B cell (primary cell): ENCODE measurements at regions not wholly inside any gene's neighbourhood (a gene's known extent, or its start where the extent isn't known, plus 50 kb on each side); places are given as distances from the start of the nearest gene placed in this dataset.

ENCODE experiments used
- CTCF ChIP-seq: fragments of 200-600 bp; IDR thresholded peaks from one replicate; pipeline ENCODE4 v1.8.0; 2022; ENCODE audit warnings: antibody characterized with exemption, mild to moderate bottlenecking
- EZH2 ChIP-seq: IDR thresholded peaks from 2 replicates; pipeline ENCODE4 v1.6.1; 2012; ENCODE audit warnings: borderline replicate concordance, low read depth, mild to moderate bottlenecking, moderate library complexity, low read length; ENCODE audit not compliant: insufficient read depth, poor library complexity, severe bottlenecking

DNA sequence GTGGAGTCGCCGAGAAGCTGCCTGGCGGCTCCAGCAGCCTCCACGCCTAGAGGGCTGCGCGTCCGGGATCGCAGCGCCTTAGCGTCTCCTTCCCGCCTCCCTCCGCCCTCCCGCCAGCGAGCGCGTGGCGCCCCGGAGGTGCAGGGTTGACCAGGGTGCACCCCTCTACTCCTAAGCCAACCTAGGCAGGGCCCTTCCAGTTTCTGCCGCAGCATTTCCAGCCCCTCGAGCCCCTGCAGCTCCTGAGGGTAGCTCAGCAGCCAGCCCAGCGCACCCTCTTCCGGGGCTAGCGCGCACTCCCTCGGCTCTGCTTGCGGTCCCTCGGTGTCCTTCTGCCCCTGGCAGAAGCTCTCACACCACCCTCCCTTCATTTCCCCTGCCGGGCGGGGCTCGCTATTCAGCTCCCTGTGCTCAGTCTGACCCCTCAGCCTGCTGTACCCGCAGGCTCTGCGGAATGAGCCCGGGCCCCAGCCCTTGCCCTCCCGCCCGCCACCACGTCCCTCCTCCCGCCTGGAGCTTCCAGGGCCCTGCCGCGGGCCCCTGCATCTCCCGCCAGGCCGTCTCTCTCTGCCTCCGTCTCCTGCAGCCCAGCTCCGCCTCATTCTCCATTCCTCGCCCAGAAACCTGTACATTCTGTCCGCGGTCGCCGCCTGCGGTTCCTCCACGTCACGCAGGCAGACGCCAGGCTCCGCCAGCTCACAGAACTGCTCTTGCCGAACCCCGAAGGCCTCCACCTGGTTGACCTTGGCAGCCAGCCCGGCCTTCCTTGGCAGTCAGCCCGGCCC lies 61.8 kb downstream of the SPATA31C2 start:
- TF ChIP-seq CTCF, result no peak
- TF ChIP-seq EZH2, result no peak
